NCI-H146 (cell line): ENCODE measurements at regions not wholly inside any gene's neighbourhood (a gene's known extent, or its start where the extent isn't known, plus 50 kb on each side); places are given as distances from the start of the nearest gene placed in this dataset.

Experiments
- DNase-seq: peaks from one replicate; lab custom pipeline; 2025; lab: John Stamatoyannopoulos, UW

DNA sequence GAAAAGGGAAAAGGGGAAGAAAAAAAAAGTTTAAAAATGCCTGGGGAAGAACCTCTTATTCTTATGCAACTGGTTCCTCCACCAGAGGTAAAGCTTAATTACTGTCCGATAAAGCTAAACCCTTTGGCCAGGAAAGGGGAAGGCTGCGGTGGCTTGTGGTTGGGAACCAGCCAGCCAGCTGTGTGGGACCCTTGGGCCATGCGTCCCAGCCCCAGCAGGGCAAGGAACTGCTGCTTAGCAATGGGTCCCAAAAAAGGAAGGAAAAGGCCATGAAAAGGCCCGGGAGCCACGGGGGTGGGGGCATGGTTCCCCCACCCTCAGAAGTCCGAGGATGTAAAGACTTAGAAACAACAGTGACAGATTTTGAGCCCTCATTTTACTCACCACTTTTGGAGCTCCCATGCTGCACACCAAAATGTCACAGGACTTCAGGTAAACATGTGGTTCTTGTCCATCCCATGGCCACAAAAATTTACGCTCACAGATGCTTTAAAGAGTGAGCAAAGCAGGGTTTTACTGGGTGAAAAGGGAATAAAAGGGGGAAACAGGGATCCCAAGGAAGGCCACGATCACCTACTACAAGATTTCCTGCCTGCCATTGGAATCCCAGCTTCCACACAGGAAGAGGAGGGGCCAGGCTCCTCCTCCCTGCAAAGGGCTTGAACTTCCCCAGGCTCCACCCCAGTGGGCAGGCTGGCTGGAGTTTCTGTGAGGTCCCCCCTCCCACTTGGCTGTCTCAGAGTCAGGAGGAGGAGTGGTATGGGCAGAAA lies 1234.7 kb upstream of the GJE1 start:
- DNase-seq, result no peak

DNA sequence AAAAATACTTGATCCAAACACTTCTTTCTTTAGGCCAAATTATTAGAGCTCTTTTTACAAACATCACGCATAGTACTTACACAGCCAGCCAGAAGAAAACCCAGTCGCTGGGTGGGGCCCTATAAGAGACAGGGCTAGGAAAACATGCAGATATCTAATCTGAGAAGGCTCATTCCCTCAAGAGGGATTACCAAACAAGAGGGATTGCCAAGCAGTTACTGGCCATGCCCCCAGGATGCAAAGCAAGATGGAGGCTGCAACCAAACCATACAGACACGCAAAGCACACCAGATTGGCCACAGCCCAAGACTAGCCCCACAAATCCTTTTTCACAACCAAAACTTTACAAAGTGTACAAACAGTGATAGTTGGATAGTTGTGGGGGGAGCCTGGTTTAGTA lies 1235.4 kb upstream of the GJE1 start:
- DNase-seq, result no peak

GRCh38 chr6:140893432-140893831 lies 1239.3 kb upstream of the GJE1 start:
- DNase-seq, result no peak

GRCh38 chr6:140879946-140880345 lies 1252.8 kb upstream of the GJE1 start:
- no peak for DNase-seq

DNA sequence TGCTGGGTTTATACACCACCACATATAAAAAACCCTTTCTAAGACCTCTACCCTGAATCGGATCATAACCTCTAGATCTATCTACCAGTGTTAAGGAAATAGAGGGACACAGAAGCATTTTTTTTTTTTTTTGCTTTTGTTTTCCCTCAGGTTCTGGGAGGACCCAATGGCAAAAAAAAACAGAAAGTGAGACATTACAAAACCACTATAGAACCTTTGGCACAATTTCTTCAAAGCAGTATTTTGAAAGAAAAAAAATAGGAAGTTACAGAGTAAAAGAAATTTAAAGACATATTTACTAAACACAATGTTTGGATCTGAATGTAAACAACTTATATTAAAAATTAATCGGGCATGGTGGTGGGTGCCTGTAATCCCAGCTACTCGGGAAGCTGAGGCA lies 1258.7 kb upstream of the GJE1 start:
- no peak for DNase-seq

DNA sequence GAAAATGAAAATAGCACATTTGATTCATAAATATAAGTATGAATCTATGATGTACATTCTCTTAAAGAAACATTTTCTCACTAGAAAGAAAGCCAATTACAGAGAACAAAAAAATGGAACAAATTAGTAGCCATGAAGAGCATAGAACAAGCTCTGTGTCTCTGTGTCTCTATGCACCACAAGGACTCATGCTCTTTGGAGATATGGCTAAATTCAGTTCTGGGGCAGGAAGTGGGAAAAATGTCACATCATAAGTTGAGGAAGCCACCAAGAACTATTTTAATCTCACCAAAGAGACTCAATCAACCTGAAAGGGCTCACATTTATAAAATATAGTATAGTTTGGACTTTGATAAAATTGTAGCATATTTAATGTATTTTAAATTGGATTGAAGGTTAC lies 1259.8 kb upstream of the GJE1 start:
- no peak for DNase-seq

DNA sequence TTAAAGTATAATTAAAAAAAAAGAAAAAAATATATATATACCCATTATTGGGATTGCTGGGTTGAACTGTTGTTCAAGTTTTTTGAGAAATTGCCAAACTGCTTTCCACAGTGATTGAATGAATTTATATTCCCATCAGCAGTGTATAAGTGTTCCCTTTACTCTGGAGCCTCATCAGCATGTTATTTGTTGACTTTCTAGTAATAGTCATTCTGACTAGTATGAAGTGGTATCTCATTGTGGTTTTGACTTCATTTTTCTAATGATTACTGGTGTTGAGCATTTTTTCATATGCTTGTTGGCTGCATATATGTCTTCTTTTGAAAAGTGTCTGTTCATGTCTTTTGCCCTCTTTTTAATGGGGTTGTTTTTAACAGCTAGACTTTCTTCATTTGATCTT lies 1260.8 kb upstream of the GJE1 start:
- DNase-seq, result no peak

GRCh38 chr6:140867336-140867735 lies 1265.4 kb upstream of the GJE1 start:
- DNase-seq, result no peak

GRCh38 chr6:140858381-140858971 lies 1274.2 kb upstream of the GJE1 start:
- no peak for DNase-seq

GRCh38 chr6:140857739-140858380 lies 1274.9 kb upstream of the GJE1 start:
- DNase-seq, result no peak

- DNase-seq, result no peak
Observed at GRCh38 chr6:140855520-140855919, 1277.2 kb upstream of the GJE1 start.

DNA sequence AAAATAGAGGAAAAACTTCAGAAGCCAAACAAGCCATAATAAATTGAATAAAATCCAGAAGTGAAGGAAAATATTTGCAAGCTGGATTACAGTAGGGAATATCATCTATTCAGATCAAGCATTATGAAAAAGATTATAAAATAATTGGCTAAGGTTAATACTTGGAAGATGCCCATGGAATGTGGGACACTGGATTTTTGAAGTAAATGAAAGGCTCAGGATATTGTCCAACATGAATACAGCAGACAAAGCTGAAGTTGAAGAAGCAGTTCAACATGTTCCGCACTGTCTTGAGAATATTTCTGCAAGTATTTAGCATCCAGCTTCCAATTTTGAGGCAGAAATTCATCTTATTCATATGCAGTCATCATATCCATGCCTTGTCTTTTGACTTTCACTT lies 1278.4 kb upstream of the GJE1 start:
- DNase-seq, result no peak

DNA sequence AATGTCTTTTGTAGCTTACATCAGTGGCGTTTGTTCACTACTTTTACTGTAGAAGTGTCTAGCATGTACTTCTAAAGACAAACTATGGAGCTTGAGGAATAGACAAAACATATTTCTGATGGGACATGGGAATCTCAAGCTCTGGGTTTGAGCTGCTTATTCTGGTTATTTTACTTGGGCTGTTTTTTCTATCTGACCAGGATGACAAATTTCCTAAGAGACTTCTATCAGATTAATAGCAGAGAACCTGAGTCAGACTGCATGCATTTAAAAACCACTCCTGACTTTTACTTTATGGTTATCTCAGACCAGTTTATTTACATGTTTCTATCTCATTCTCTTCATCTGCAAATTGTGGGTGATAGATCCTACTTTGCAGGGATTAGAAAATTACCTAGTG lies 1282.3 kb upstream of the GJE1 start:
- no peak for DNase-seq

GRCh38 chr6:140849456-140849855 lies 1283.3 kb upstream of the GJE1 start:
- no peak for DNase-seq

DNA sequence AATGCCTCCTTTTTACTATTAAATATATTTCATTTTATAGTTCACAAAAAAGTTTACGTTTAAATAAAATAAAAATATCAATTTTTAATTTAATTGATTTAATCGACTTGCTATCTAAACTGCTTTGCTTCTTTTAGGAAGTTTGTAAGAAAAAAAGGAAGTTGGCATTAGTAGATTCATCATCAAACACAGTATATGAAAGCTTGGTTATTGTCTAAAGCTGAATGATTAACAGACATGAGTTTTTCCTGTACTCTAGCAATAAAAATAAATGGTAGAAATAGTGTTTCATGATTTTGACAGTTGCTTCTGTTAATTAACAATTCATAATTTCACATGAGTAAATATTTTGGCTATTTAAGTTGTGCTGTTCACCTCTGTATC lies 1285.5 kb upstream of the GJE1 start:
- DNase-seq, result no peak

GRCh38 chr6:140846503-140847261 lies 1286.0 kb upstream of the GJE1 start:
- no peak for DNase-seq

- no peak for DNase-seq
Observed at GRCh38 chr6:140845701-140846100, 1287.0 kb upstream of the GJE1 start.

DNA sequence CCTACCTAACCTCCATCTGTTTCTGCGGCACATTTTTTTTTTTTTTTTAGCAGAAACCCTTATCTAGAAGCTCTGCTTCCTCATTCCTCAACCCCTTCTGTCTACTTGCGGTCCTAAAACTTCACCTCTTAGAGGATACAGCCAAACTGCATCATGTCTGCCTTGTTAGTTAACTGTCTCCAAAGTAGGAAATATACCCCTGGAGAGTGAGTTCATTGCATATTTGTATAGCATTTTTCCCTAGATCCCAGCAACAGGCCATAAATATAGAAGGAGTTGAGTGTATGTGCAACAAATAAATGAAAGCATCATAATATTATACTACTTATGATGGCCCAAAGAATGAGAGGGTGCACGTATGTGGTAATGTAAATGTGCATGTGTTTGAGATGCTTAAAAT lies 1288.6 kb upstream of the GJE1 start:
- no peak for DNase-seq

DNA sequence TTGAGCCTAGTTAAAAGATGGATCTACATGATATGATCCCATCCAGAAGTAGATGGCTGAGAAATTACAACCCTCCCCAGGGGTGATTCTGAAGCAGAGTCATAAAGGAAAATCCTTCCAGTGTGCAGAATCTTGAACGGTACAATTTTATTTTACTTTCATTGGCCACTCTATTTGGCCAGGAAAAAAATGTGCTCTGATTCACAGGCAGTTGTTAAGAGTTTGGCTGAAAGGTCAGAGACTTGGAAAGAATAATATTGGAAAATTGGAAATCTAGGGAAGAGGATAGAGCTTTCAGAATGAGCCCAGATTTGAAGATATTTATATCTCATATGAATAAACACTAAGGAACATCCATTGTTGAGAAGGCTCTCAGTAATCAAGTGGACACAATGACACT lies 1299.3 kb upstream of the GJE1 start:
- DNase-seq, result no peak

- DNase-seq, result no peak
Observed at GRCh38 chr6:140830666-140831065, 1302.1 kb upstream of the GJE1 start.

DNA sequence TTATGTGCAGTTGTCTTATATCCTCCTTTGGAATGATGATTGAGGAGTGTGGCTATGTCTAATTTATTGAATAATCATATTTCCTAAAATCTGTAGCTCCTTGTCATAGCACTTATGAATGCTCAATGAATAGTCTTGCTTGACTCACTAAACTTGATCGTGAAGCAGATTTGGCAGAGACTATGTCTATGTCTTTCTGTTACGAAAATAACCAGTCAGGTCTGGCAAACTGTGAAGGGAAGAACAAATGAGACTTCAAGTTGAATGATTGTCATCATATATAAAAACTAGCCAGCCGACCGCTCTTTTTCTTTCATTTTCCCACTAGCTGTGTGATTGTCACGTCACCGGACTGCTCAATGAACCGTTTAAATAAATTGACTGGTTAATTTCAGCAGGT lies 1303.9 kb upstream of the GJE1 start:
- DNase-seq, result no peak

- DNase-seq, result no peak
Observed at GRCh38 chr6:140827593-140827992, 1305.1 kb upstream of the GJE1 start.

DNA sequence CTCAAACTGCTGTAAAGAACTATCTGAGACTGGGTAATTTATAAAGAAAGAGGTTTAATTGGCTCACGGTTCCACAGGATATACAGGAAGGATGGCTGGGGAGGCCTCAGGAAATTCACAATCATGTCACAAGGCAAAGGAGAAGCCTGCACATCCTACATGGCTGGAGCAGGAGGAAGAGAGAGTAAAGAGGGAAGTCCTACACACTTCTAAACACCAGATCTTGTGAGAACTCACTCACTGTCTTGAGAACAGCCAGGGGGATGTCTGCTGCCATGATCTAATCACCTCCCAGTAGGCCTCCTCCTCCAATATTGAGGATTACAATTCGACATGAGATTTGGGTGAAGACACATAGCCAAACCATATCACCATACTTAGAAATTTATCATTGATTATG lies 1307.0 kb upstream of the GJE1 start:
- DNase-seq, result no peak
